HEK293 (cell line): ENCODE measurements at regions not wholly inside any gene's neighbourhood (a gene's known extent, or its start where the extent isn't known, plus 50 kb on each side); places are given as distances from the start of the nearest gene placed in this dataset.
A peak's percentile ranks its signal among the peaks of the same experiment; 100 is the strongest.

Source experiments
- CTCF ChIA-PET: fragments of 350-600 bp; formaldehyde crosslinking; extraction: SDS; loops from one replicate; lab custom pipeline; 2021; ENCODE audit warnings: antibody characterized with exemption; lab: Yijun Ruan, JAX
- POLR2A ChIA-PET: fragments of 300-600 bp; formaldehyde crosslinking; extraction: SDS; loops from one replicate; lab custom pipeline; 2020; ENCODE audit warnings: antibody characterized with exemption, inconsistent platforms; lab: Yijun Ruan, JAX
- H3K27ac ChIP-seq: fragments of 200-500 bp; sonication (Bioruptor generic); 2 replicates; pipeline ENCODE4 v1.5.1; 2014; ENCODE audit warnings: low read depth, low read length, control low read depth, inconsistent platforms; ENCODE audit errors: extremely low read depth
- H3K36me3 ChIP-seq, 2 experiments: fragments of 200-500 bp in 1 of 2; sonication (Bioruptor generic) in 1 of 2; 1 replicate in 1 of 2; 2 replicates in 1 of 2; pipeline ENCODE4 v1.5.1; 2014 to 2017; ENCODE audit warnings: inconsistent platforms in 2 of 2, low read length in 2 of 2; ENCODE audit not compliant: control insufficient read depth in 2 of 2, insufficient read depth in 1 of 2
- H3K4me1 ChIP-seq: fragments of 200-500 bp; sonication (Bioruptor generic); 2 replicates; pipeline ENCODE4 v1.5.1; 2014; ENCODE audit warnings: mild to moderate bottlenecking, low read length, inconsistent platforms; ENCODE audit not compliant: control insufficient read depth, insufficient read depth
- H3K4me3 ChIP-seq: 2 replicates; pipeline ENCODE4 v1.5.1; 2011; ENCODE audit warnings: low read depth, mild to moderate bottlenecking, control low read depth, low read length, moderate library complexity
- H3K9me3 ChIP-seq: fragments of 200-500 bp; sonication (Bioruptor generic); 2 replicates; pipeline ENCODE4 v1.5.1; 2014; ENCODE audit warnings: low read depth, low read length, inconsistent platforms; ENCODE audit not compliant: control insufficient read depth, insufficient read depth
- MEIS1 ChIP-seq: sonication (generic); formaldehyde crosslinking; IDR thresholded peaks from 2 replicates; pipeline ENCODE4 v1.8.1; 2022; ENCODE audit warnings: missing genetic modification reagents, mild to moderate bottlenecking, borderline replicate concordance
- TCF7L2 ChIP-seq: IDR thresholded peaks from 2 replicates; pipeline ENCODE4 v1.6.1; 2011; ENCODE audit warnings: low read depth, mild to moderate bottlenecking, inconsistent platforms, low read length, moderate library complexity, borderline replicate concordance
- ZBTB1 ChIP-seq: fragments of 450-650 bp; formaldehyde crosslinking; IDR thresholded peaks from 2 replicates; pipeline ENCODE4 v1.5.1; 2016; ENCODE audit warnings: missing biosample characterization, missing genetic modification characterization
- ZIC2 ChIP-seq: fragments of 450-650 bp; formaldehyde crosslinking; IDR thresholded peaks from 2 replicates; pipeline ENCODE4 v1.5.1; 2016; ENCODE audit warnings: missing biosample characterization, missing genetic modification characterization
- ZNF132 ChIP-seq: fragments of 450-650 bp; formaldehyde crosslinking; IDR thresholded peaks from 2 replicates; pipeline ENCODE4 v1.5.1; 2017; ENCODE audit warnings: missing biosample characterization, missing genetic modification characterization, borderline replicate concordance
- ZNF223 ChIP-seq: fragments of 450-650 bp; formaldehyde crosslinking; IDR thresholded peaks from 2 replicates; pipeline ENCODE4 v1.5.1; 2016; ENCODE audit warnings: missing biosample characterization, missing genetic modification characterization
- ZNF23 ChIP-seq: fragments of 450-650 bp; formaldehyde crosslinking; IDR thresholded peaks from 2 replicates; pipeline ENCODE4 v1.5.1; 2016; ENCODE audit warnings: missing biosample characterization, missing genetic modification characterization, borderline replicate concordance
- ZNF266 ChIP-seq: fragments of 450-650 bp; formaldehyde crosslinking; IDR thresholded peaks from 2 replicates; pipeline ENCODE4 v1.5.1; 2016; ENCODE audit warnings: missing biosample characterization, missing genetic modification characterization, low read depth
- ZNF274 ChIP-seq, 2 experiments: fragments of 200-500 bp in 1 of 2; fragments of 450-650 bp in 1 of 2; sonication (Bioruptor generic) in 1 of 2; formaldehyde crosslinking in 1 of 2; IDR thresholded peaks; 2 replicates each; pipeline versions ENCODE4 v1.5.1 to v1.6.1; 2014 to 2016; ENCODE audit warnings: borderline replicate concordance in 1 of 2, inconsistent platforms in 1 of 2, low read length in 1 of 2, missing biosample characterization in 1 of 2, missing genetic modification characterization in 1 of 2
- ZNF426 ChIP-seq: fragments of 450-650 bp; formaldehyde crosslinking; IDR thresholded peaks from 2 replicates; pipeline ENCODE4 v1.5.1; 2017; ENCODE audit warnings: missing biosample characterization, missing genetic modification characterization, mild to moderate bottlenecking, inconsistent platforms, moderate library complexity
- TF ChIP-seq, protein P1 (sequence below): fragments of 450-650 bp; formaldehyde crosslinking; IDR thresholded peaks from 2 replicates; pipeline ENCODE4 v1.5.1; 2016; ENCODE audit warnings: missing biosample characterization, missing genetic modification characterization
- TF ChIP-seq, protein P2 (sequence below): fragments of 450-650 bp; formaldehyde crosslinking; IDR thresholded peaks from 2 replicates; pipeline ENCODE4 v1.5.1; 2016; ENCODE audit warnings: missing biosample characterization, missing genetic modification characterization
- TF ChIP-seq, protein P3 (sequence below): fragments of 450-650 bp; formaldehyde crosslinking; IDR thresholded peaks from 2 replicates; pipeline ENCODE4 v1.5.1; 2016; ENCODE audit warnings: missing biosample characterization, missing genetic modification characterization
- TF ChIP-seq, protein P4 (sequence below): fragments of 450-650 bp; formaldehyde crosslinking; IDR thresholded peaks from 2 replicates; pipeline ENCODE4 v1.5.1; 2017; ENCODE audit warnings: missing biosample characterization, missing genetic modification characterization
- TF ChIP-seq, protein P5 (sequence below): fragments of 450-650 bp; IDR thresholded peaks from 2 replicates; pipeline ENCODE4 v1.5.1; 2018; ENCODE audit warnings: missing biosample characterization, missing genetic modification characterization

DNA sequence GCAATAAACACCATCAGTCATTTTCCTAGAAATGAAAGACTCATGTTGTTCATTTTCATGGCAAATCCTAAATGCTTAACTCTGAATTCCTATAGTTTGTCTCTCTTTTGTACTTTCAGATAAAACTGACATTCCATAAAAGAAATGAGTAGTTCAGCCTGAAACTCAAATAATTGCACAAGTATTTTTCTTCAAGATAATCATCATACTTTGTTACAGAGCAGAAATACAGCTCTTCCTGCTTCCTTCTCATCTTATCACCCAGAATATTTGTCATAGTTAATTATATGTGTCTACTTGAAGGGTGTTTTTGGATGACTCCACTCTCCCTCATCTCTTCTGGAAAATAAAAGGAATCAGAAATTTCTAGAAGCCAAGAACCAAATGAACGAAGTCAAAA, 141.1 kb downstream of the HNMT start (continued):
- TF ChIP-seq, protein P1, sequence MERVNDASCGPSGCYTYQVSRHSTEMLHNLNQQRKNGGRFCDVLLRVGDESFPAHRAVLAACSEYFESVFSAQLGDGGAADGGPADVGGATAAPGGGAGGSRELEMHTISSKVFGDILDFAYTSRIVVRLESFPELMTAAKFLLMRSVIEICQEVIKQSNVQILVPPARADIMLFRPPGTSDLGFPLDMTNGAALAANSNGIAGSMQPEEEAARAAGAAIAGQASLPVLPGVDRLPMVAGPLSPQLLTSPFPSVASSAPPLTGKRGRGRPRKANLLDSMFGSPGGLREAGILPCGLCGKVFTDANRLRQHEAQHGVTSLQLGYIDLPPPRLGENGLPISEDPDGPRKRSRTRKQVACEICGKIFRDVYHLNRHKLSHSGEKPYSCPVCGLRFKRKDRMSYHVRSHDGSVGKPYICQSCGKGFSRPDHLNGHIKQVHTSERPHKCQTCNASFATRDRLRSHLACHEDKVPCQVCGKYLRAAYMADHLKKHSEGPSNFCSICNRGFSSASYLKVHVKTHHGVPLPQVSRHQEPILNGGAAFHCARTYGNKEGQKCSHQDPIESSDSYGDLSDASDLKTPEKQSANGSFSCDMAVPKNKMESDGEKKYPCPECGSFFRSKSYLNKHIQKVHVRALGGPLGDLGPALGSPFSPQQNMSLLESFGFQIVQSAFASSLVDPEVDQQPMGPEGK (tag by site-specific recombination): no peak
- no peak for TF ChIP-seq ZNF23 (tag by site-specific recombination)
- no peak for TF ChIP-seq ZBTB1 (tag by site-specific recombination)
- no peak for TF ChIP-seq TCF7L2
- no peak for TF ChIP-seq ZNF266 (tag by site-specific recombination)
- TF ChIP-seq, protein P2, sequence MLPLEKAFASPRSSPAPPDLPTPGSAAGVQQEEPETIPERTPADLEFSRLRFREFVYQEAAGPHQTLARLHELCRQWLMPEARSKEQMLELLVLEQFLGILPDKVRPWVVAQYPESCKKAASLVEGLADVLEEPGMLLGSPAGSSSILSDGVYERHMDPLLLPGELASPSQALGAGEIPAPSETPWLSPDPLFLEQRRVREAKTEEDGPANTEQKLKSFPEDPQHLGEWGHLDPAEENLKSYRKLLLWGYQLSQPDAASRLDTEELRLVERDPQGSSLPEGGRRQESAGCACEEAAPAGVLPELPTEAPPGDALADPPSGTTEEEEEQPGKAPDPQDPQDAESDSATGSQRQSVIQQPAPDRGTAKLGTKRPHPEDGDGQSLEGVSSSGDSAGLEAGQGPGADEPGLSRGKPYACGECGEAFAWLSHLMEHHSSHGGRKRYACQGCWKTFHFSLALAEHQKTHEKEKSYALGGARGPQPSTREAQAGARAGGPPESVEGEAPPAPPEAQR (tag by site-specific recombination): no peak
- TF ChIP-seq, protein P3, sequence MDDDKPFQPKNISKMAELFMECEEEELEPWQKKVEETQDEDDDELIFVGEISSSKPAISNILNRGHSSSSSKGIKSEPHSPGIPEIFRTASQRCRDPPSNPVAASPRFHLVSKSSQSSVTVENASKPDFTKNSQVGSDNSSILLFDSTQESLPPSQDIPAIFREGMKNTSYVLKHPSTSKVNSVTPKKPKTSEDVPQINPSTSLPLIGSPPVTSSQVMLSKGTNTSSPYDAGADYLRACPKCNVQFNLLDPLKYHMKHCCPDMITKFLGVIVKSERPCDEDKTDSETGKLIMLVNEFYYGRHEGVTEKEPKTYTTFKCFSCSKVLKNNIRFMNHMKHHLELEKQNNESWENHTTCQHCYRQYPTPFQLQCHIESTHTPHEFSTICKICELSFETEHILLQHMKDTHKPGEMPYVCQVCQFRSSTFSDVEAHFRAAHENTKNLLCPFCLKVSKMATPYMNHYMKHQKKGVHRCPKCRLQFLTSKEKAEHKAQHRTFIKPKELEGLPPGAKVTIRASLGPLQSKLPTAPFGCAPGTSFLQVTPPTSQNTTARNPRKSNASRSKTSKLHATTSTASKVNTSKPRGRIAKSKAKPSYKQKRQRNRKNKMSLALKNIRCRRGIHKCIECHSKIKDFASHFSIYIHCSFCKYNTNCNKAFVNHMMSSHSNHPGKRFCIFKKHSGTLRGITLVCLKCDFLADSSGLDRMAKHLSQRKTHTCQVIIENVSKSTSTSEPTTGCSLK: no peak
- no peak for TF ChIP-seq ZNF132 (tag by site-specific recombination)
- no peak for TF ChIP-seq ZNF223 (tag by site-specific recombination)
- TF ChIP-seq ZIC2 (tag by site-specific recombination): no peak

DNA sequence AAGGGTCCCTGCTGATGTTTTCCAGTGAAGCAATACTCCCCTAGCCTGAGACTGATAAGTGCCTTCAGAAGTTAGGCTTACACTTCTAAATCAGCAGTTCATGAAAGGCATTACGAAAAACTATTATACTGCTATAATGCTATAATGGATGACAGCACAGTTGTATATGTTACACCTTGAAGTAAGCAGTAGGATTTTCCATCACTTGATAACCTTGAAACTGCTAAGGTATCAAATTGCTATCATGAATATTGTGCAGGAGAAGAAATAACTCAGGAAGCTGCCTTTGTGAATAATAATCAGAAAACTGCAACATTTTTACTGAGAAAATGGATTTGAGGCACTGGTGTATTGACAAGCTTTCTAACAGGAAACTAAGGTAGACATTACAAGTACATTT, 142.3 kb downstream of the HNMT start:
- Histone ChIP-seq H3K4me3 (no peak overlapping the region), H3K9me3 (no peaks in the 10 kb centered on the region), H3K27ac (no peak overlapping the region), H3K36me3 (no peaks in the 10 kb centered on the region), H3K4me1 (no peaks in the 10 kb centered on the region)
- CTCF ChIA-PET: no interaction called here
- TF ChIP-seq, protein P4, sequence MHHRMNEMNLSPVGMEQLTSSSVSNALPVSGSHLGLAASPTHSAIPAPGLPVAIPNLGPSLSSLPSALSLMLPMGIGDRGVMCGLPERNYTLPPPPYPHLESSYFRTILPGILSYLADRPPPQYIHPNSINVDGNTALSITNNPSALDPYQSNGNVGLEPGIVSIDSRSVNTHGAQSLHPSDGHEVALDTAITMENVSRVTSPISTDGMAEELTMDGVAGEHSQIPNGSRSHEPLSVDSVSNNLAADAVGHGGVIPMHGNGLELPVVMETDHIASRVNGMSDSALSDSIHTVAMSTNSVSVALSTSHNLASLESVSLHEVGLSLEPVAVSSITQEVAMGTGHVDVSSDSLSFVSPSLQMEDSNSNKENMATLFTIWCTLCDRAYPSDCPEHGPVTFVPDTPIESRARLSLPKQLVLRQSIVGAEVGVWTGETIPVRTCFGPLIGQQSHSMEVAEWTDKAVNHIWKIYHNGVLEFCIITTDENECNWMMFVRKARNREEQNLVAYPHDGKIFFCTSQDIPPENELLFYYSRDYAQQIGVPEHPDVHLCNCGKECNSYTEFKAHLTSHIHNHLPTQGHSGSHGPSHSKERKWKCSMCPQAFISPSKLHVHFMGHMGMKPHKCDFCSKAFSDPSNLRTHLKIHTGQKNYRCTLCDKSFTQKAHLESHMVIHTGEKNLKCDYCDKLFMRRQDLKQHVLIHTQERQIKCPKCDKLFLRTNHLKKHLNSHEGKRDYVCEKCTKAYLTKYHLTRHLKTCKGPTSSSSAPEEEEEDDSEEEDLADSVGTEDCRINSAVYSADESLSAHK (tag by site-specific recombination): peak; percentile 63
- TF ChIP-seq, protein P5, sequence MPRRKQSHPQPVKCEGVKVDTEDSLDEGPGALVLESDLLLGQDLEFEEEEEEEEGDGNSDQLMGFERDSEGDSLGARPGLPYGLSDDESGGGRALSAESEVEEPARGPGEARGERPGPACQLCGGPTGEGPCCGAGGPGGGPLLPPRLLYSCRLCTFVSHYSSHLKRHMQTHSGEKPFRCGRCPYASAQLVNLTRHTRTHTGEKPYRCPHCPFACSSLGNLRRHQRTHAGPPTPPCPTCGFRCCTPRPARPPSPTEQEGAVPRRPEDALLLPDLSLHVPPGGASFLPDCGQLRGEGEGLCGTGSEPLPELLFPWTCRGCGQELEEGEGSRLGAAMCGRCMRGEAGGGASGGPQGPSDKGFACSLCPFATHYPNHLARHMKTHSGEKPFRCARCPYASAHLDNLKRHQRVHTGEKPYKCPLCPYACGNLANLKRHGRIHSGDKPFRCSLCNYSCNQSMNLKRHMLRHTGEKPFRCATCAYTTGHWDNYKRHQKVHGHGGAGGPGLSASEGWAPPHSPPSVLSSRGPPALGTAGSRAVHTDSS: no peak
- POLR2A ChIA-PET: no interaction called here

DNA sequence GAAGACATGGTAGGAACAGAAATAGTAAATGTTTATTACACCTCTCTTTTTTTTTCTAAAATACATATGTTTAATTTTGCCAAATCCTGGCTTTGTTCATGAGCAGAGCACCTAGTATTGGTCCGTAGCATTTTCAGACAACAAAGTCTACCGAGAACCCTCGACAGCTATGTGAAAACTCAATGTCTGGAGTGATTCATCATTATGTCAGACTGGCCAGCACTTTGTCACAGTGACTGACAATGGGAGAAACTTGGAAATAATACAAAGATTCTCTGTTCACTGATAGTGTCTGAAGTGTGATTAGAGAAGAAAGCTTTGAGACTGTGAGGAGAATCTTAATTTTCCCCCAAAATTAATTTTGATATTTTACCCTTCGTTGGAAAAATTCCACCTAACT, 143.0 kb downstream of the HNMT start:
- Histone ChIP-seq H3K9me3 (no peaks in the 10 kb centered on the region), H3K4me1 (no peaks in the 10 kb centered on the region), H3K4me3 (no peak overlapping the region), H3K36me3 (no peaks in the 10 kb centered on the region), H3K27ac (no peak overlapping the region)
- CTCF ChIA-PET: interaction anchor here (1.2 kb wide), 1 partner anchor 17 kb away, joined by 3 read pairs; no protein-coding TSS in a partner anchor
- no peak for TF ChIP-seq ZNF274 (IDR thresholded peaks at IDR 0.05; ENCODE audit: low read length)
- TF ChIP-seq ZNF274 (tag by site-specific recombination; IDR thresholded peaks at IDR 0.05; ENCODE audit: borderline replicate concordance): no peak
- TF ChIP-seq ZNF426 (tag by site-specific recombination): no peak
- TF ChIP-seq MEIS1 (CRISPR knock-in tag): peak; percentile 71
- POLR2A ChIA-PET: no interaction called here
